Left renal pelvis (tissue), 4 donors: ENCODE measurements at regions not wholly inside any gene's neighbourhood (a gene's known extent, or its start where the extent isn't known, plus 50 kb on each side); places are given as distances from the start of the nearest gene placed in this dataset.
"Not testable (repeated sequence)": the region's sequence is repeated elsewhere in the genome, so short reads cannot be mapped to it uniquely, and the experiment has no call there.

ENCODE experiments used
- DNase-seq, 4 donors: peaks; one replicate each; pipeline ENCODE4 v3.0.0-alpha.2; 2013; ENCODE audit warnings: low read depth in 4 of 4, low spot score in 3 of 4

DNA sequence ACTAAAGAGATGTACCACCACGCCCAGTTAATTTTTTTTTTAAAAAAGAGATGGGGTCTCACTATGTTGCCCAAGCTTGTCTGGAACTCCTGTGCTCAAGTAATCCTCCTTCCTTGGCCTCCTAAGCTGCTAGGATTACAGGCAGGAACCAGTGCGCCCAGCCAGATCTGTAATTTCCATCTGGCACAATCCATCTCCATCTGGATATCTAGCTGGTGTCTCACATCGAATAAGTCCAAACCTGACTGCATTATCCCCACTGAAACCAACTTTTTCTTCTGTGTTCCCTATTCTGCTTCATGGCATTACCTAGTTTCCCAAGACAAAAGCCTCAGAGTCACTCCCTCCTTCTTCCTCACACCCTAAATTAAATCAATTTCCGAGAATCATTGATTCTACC lies 125.8 kb upstream of the TEX13C start:
- no peak for DNase-seq

DNA sequence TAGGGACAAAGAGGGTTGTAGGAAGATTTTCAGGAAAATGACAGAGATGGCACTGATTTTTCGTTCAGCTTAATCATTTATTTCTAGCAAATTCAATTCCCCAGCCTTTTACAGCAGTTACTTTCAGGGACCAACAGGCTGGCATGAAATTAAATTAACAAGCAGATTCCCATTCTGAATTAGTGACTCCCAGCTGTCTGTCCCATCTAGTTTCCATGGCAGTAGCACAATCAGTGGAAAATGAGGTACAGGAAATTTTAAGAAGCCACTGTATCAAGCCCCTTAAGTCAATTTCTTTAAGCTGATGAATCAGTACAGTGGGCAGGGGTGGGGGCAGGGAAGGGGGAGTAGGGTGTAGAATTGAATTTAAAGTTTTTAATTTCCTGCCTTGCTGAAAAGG lies 121.1 kb upstream of the TEX13C start:
- DNase-seq, result no peak

DNA sequence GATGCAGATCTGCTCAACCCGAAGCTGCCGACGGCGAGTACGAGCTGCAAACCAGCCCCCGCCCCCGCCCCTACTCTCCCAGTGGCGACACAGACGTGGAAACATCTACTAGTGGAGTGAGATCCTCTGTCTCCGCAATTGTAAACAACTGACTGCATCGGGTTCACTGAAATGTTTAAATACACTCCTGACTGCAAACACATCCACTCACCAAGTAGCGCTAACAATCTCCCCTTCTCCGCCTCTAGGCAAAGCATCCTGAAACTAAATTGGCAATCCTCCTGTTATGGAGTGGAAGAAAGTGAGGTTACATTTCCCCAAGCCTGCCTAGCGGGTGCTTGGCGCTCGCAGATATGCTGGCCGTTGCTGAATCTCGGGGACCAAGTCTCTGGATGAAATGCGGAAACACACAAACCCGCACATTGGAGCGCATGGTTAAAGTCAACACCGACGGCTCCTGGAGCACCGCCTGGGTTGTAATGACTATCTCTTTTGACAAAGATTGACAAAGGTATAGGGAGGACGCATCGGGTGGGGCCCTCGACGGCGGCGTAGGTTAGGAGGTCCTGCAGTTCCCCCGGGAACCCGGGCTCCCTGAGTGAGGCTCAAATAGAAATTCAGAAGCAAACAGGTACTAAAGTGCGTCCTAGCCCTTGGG lies 117.0 kb upstream of the TEX13C start:
- no peak for DNase-seq

DNA sequence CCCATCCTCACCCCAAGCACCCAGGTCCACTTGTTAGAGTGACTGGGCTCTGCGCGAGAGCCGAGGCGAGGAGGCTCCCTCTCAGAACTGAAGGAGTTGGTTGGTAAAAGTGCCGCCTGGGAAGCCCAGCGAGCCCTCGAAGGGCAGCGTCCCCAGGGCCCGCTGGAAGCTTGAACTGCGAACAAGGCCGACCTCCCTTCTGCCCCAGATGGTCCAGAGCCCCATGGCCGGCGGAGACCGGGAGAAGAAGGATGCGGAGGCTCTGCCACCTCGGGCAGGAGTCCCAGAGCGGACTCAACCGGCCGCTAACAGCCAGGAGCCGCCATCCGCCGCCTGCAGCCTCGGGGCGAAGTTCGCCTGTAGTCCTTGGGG lies 116.3 kb upstream of the TEX13C start:
- DNase-seq, result no peak

DNA sequence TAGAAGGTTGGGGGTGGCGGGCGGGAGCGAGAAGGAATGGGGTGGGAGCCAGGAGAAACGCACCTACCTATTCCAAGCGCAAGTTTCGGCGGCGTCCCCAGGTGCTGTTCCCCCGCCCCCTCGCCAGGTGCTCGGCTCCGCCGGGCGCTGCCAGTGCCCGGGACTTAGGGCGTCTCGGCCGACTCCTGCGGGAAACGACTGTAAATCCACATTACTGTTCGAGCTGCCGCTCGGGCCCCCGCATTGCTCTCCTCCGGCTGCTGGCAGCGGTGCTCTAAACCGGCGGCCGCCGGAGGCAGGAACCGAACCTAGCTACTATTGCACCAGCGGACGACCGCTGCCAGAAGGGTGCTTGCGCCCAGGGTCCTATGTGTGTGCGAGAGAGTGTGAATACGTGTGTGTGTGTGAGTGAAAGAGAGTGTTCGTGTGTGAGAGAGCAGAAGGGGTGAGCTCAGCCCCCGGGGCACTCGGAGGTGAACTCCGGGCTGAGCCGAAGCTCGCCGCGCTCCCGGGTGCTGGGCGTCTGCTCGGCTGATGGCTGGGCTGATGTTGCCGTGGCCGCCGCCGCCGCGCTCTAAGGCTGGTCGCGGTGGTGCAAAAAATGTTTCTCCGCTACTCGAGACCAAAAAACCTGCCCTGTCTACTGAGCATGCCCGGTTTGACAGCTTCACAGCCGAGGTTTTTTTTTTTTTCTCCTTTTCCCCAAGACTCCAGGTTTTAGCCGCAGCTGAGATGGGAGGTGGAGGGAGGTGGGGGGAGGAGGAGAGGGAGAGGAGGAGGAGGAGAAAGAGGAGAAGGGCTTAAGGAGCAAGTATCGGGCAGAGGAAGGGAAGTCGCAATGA lies 115.7 kb upstream of the TEX13C start:
- DNase-seq, result no peak

DNA sequence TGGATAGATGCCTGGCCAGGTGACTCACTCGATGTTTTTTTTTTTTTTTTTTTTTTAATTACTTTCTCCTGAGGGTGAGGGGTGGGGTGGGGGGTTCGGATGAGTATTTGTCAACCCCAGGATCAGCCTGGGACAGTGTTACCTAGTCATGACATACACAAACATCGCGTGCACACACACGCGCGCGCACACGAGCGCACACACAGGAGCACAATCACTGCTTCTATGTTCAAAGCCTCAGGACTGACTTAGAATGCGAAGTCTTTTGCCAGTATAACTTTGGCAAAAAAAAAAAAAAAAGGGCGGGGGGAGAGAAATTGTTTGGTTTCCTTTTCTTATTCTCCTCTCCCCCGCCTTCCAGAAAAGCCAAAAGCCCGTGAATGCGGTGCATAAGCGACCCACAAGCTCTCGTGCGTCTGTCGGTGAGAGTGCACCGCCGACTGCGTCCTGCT lies 115.0 kb upstream of the TEX13C start:
- no peak for DNase-seq

DNA sequence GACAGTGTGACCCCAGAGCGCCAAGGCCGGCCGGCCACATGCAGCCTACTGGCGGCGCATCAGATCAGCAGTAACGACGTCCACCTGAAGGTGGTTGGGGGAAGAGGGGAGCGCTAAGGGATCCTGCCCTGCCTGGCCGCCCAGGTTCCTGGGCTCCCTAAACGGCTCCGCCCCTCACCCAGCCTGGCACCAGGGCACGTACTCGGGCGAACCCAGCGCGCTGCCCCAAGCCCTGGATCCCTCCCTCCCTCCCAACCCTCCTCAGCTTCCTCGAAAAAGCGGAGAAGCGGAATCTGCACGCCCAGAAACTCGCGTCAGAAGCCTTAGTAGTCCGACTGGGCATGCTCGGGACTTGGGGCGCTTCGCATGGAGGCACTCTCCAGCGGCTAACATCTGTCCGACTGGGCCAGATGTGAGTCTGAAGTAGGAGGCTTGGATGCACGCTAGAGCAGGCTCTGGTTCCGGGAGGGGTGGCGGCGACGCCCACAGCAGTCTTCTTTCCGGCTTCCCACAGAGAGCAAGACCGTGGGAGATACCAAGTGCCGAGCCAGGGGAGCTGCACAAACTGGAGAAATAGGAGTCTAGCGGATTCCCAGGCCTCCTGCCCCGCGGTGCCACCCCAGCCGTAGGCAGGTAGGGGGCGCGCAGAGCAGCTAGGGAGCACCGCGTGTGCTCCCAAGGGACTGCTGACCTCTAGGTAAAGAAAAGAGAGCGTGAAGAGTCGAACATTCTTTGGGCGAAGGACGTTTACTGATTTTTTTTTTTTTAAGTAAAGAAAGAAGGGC lies 114.3 kb upstream of the TEX13C start:
- DNase-seq, result peak in 1 of 4 donors; percentile 60

DNA sequence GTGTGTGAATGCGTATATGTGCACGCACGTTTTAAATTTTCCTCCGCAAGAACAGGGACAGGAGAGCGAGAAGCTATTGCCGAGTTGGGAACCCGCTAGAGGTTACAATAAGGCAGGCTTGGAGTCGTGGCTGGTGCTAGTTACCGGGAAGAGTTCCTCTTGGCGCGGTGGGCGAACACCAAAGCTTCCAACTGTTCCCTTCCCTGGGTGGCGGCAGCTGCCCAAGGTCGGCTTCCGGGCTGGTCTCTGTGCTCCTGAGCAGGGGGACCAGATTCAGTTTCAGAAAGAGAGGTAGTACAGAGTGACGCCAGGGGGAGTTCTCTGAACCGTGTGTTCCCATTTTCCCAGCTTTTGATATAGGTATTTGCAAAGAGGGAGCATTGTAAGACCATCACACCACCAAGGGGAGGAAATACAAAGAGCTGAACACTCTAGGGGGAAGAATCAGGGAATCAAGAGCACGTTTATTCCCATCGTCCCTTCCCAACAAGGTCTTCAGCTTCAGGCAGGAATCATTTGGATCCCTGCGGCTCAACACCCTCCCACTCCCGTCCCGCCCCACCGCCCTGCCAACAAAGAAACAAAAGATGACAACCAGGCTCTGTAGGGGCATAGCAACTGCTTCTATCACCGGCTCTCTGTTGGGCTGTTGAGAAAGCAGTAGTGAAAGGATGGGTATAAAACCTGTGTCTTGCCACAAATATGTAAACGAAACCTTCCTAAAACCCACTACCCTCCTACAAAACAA lies 113.6 kb upstream of the TEX13C start:
- DNase-seq, result no peak

DNA sequence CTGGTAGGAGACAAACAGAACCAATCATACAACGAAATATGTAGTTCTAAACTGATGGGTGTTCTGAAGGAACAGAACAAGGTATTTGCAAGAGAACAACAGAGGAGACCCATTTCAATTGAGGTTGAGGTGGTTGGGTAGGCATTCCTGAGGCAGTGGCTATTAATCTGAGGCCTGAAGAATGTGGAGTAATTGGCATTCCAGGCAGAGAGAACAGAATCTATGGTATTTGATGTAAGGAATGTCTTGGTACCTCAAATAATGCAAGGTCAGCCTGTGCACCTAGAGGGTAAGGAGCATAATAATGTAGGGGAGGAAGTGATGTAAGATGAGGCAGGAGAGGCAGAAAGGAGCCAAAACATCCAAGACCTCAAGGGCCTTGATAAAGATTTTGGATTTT lies 109.5 kb upstream of the TEX13C start:
- no peak for DNase-seq

DNA sequence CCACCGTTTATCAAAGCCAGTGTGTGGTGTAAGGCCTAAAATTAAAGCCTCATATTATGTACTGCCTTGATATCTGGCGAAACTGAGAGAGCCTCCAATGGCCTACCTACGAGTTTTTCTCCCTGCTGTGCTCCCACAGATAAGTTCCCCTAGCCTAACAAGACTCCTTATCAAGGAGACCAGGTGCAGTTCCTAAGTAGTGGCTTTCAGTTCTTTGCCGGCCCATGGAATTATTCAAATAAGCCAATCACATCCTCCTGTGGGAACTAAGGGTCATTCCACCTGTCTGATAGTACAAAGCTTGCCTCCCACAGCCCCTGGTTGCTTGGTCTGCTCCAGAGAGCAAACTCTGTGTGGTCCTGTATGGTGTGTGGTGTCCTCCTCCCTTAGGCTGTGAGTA lies 99.8 kb upstream of the TEX13C start:
- no peak for DNase-seq

DNA sequence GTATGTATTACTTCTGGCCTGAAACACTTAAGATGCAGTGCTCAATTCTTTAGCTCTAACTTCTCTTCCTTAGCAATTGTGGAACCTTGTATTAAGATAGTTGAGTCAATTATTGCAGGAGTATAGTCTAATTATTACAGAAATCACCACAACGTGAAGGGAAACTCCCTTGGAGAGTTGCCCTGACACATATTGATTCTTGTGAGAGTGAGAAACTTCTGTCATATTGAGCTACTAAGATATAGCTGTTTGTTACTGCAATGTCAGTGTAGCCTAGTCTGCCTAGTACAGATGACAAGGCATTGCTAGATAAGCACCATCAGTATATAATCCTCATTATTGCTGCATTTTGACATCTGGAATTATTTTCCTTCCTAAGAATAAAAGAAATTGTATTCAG lies 82.7 kb upstream of the TEX13C start:
- DNase-seq, result no peak

DNA sequence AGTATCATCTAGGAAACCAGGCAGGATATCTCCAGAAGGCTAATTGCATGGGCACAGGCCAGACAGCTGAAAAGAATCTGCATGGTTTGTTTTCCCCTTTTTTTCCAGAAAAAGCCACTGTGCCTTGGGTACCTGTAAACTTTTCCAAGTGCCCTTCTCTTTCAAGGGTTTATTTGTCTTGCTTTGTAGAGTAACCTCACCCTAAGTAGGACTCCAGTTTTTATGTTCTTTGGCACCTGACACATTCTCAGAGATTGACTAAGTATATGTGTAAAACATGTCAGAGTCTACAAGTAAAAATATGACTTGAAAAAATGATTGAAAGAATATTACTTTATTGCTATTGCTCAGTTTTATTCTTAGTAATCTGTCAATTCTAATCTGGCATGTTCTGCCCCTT lies 70.7 kb upstream of the TEX13C start:
- no peak for DNase-seq

DNA sequence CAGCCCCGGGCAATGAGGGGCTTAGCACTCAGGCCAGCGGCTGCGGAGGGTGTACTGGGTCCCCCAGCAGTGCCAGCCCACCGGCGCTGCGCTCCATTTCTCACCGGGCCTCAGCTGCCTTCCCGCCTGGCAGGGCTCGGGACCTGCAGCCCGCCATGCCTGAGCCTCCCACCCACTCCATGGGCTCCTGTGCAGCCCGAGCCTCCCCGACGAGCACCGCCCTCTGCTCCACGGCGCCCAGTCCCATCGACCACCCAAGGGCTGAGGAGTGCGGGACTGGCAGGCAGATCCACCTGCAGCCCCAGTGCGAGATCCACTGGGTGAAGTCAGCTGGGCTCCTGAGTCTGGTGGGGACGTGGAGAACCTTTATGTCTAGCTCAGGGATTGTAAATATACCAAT lies 63.9 kb upstream of the TEX13C start:
- DNase-seq, result not testable (repeated sequence)

DNA sequence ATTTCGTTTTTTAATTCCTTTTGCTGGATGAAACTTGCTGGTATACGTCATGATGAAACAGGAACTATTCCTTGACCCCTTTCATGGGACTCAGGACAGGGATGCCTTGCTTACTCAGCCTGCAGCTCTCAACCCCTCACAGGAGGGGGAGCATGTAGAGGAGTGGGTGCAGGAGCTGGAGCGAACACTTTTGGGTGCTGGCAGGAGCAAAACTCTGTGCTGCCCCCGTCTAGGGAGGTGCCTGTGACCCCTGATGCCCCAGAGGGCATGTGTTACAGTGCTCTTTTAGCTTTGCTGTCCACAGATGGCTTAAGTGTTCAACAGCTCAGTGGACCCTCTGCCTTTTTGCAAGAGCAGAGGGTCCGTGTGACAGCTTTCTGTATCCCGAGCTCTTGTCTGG lies 56.8 kb upstream of the TEX13C start:
- DNase-seq, result no peak

DNA sequence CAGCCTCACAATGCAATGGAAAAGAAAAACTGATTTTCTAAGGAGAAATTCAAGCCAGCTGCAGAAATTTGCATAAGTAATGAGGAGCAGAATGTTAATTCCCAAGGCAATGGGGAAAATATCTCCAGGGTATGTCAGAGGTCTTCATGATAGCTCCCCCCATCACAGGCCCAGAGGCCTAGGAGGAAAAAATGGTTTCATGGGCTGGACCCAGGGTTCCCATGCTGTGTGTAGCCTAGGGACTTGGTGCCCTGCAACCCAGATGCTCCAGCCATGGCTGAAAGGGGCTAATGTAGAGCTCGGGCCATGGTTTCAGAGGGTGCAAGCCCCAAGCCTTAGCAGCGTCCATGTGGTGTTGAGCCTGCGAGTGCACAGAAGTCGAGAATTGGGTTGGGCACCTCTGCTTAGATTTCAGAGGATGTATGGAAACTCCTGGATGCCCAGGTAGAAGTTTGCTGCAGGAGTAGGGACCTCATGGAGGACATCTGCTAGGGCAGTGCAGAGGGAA lies 53.5 kb upstream of the TEX13C start:
- DNase-seq, result no peak
